C4-2B (cell line): ENCODE measurements at regions not wholly inside any gene's neighbourhood (a gene's known extent, or its start where the extent isn't known, plus 50 kb on each side); places are given as distances from the start of the nearest gene placed in this dataset.

Source experiments
- CTCF ChIP-seq: fragments of 450-650 bp; conservative IDR thresholded peaks from 2 replicates; pipeline ENCODE4 v1.5.1; 2017; ENCODE audit warnings: mild to moderate bottlenecking
- ZFX ChIP-seq: fragments of 450-650 bp; IDR thresholded peaks from 2 replicates; pipeline ENCODE4 v1.6.1; 2017

GRCh38 chr13:75024602-75025001 lies 457.4 kb downstream of the TBC1D4 start:
- no peak for TF ChIP-seq CTCF
- TF ChIP-seq ZFX = no peak
